Kidney (tissue), 13 donors: ENCODE measurements at regions not wholly inside any gene's neighbourhood (a gene's known extent, or its start where the extent isn't known, plus 50 kb on each side); places are given as distances from the start of the nearest gene placed in this dataset.
A peak's percentile ranks its signal among the peaks of the same experiment; 100 is the strongest.

ENCODE experiments used
- DNase-seq, 5 donors: peaks; one replicate each; pipeline ENCODE4 v3.0.0-alpha.2; 2013 to 2020
- FAIRE-seq: peaks from 2 replicates; lab custom pipeline; 2012; peaks lifted over from hg19 to GRCh38; lab: Jason Lieb, UNC
- H3K27ac ChIP-seq, 2 donors: one replicate each; pipeline ENCODE4 v1.7.0; 2013; ENCODE audit warnings: low read depth in 2 of 2, low read length in 2 of 2, inconsistent platforms in 1 of 2
- H3K27me3 ChIP-seq: one replicate; pipeline ENCODE4 v1.7.1; 2013; ENCODE audit warnings: low read length, inconsistent platforms; ENCODE audit not compliant: control insufficient read depth, insufficient read depth
- H3K36me3 ChIP-seq, 3 donors: one replicate each; pipeline versions ENCODE4 v1.7.0 to v1.7.1; 2013; ENCODE audit warnings: low read length in 3 of 3, control low read depth in 1 of 3, inconsistent platforms in 1 of 3; ENCODE audit not compliant: insufficient read depth in 3 of 3, control insufficient read depth in 2 of 3
- H3K4me1 ChIP-seq, 3 donors: one replicate each; pipeline versions ENCODE4 v1.7.0 to v1.7.1; 2013; ENCODE audit warnings: low read length in 3 of 3, inconsistent platforms in 1 of 3, low read depth in 1 of 3; ENCODE audit not compliant: control insufficient read depth in 2 of 3, insufficient read depth in 2 of 3
- H3K4me3 ChIP-seq, 3 donors: one replicate each; pipeline versions ENCODE4 v1.7.0 to v1.8.1; 2013; ENCODE audit warnings: low read length in 3 of 3, control low read depth in 1 of 3, inconsistent platforms in 1 of 3
- H3K9ac ChIP-seq, 3 donors: one replicate each; pipeline versions ENCODE4 v1.7.0 to v1.7.1; 2013; ENCODE audit warnings: low read length in 3 of 3, control low read depth in 1 of 3, inconsistent platforms in 1 of 3
- H3K9me3 ChIP-seq, 3 donors: one replicate each; pipeline versions ENCODE4 v1.7.0 to v1.7.1; 2013; ENCODE audit warnings: low read length in 3 of 3, control low read depth in 1 of 3, inconsistent platforms in 1 of 3; ENCODE audit not compliant: control insufficient read depth in 2 of 3, insufficient read depth in 1 of 3
- intact Hi-C: fragments of 100-400 bp; cut with DNase I; formaldehyde crosslinking; loops from one replicate; pipeline ENCODE4 v1.11.1; 2022
- TF ChIP-seq, protein P1 (sequence below): IDR thresholded peaks from 3 replicates; pipeline ENCODE4 v1.5.1; 2012; ENCODE audit warnings: mild to moderate bottlenecking, moderate library complexity, borderline replicate concordance; ENCODE audit not compliant: insufficient read depth; ENCODE audit errors: extremely low read depth
- donor health status: control.
- donor health status: control.
- donor health status: control.
- donor health status: control.
- donor health status: control.
- donor health status: DM: yes; HTN: yes; CAD: no.
- donor health status: Normal renal cell carcinoma (clear cell type).

DNA sequence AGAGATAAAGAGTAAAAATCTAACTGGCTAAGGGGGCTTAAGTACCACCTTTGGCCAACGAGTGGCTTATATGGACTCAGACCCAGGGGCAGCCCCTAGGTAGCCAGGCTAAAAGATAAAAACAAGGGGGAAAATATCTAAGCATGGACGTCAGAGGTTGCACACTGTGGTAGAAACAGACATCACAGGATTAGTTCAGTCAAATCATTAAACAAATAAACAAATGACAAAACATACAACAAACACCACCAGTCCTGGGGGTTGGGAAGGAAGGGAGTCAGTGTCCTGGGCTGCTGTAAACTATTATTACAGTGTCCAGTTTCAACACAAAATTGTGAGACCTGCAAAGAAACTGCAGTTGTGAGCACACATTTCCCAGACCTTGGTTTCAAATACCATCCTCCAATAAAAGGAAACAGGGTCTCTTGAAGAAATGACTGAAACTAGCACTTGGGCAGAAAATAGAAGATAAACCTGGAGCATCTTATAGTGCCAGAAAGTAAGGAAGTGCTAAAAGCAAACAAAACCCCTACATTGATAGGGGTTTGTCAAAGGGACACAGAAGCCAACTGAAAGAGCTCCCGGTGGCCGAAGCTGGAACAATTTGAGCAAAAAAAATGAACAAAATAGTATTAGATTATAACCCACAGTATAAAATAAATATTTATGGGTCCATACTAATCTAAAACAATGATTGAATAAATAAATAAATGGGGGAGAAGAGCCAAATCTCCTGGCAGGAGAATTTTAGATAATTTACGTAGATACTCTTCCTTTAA is 154.8 kb upstream of the KLF7 start:
- DNase-seq (peak in 2 of 5 donors; percentile 33 to 36), FAIRE-seq (no peak)
- Histone ChIP-seq H3K4me1 (no peaks in the 10 kb centered on the region), H3K36me3 (no peaks in the 10 kb centered on the region), H3K9me3 (no peaks in the 10 kb centered on the region), H3K4me3 (no peak overlapping the region), H3K9ac (no peak overlapping the region), H3K27ac (no peak overlapping the region), H3K27me3 (no peaks in the 10 kb centered on the region)
- TF ChIP-seq, protein P1, sequence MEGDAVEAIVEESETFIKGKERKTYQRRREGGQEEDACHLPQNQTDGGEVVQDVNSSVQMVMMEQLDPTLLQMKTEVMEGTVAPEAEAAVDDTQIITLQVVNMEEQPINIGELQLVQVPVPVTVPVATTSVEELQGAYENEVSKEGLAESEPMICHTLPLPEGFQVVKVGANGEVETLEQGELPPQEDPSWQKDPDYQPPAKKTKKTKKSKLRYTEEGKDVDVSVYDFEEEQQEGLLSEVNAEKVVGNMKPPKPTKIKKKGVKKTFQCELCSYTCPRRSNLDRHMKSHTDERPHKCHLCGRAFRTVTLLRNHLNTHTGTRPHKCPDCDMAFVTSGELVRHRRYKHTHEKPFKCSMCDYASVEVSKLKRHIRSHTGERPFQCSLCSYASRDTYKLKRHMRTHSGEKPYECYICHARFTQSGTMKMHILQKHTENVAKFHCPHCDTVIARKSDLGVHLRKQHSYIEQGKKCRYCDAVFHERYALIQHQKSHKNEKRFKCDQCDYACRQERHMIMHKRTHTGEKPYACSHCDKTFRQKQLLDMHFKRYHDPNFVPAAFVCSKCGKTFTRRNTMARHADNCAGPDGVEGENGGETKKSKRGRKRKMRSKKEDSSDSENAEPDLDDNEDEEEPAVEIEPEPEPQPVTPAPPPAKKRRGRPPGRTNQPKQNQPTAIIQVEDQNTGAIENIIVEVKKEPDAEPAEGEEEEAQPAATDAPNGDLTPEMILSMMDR = no peak
- intact Hi-C loops = no loop called here

DNA sequence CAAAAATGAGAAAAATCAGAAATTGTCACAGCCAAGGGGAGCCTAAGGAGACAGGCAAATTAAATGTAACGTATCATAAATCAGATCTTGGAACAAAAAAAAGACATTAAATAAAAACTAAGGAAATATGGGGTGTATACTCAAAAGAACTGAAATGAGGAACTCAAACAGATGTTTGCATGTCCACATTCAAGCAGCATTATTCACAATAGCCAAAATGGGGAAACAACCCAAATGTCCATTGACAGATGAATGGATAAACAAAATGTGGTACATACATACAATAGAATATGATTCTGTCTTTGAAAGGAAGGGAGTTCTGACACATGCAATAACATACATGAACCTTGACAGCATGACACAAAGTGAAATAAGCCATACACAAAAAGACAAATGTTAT is 155.8 kb upstream of the KLF7 start:
- no peak overlapping the region for H3K27ac ChIP-seq
- TF ChIP-seq, protein P1 = no peak
- H3K9me3 ChIP-seq = no peaks in the 10 kb centered on the region
- no peaks in the 10 kb centered on the region for H3K36me3 ChIP-seq
- DNase-seq (no peak), FAIRE-seq (no peak)
- H3K4me3 ChIP-seq = no peak overlapping the region
- intact Hi-C loops = no loop called here
- H3K4me1 ChIP-seq = no peaks in the 10 kb centered on the region
- H3K9ac ChIP-seq = no peak overlapping the region
- H3K27me3 ChIP-seq = no peaks in the 10 kb centered on the region

DNA sequence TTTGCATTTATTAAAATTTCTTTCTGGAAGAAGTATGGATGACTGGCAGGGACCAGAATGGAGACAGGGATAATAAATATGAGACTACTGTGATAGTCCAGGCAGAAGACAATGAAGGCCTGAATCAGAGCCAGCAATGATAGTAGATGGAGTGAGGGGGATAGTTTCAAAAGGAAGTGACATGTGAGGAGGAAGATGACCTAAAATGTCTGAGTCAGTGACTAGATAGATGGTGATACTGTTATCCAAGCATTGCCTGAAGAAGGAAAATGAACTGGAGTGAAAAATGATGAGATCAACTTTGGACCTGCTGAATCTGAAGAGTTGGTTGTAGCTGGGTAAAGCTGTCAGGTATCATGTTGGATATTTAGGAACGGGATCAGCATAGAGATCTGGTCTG is 158.3 kb upstream of the KLF7 start:
- no peak for DNase-seq
- no peaks in the 10 kb centered on the region for H3K4me1 ChIP-seq
- H3K36me3 ChIP-seq = no peaks in the 10 kb centered on the region
- intact Hi-C loops = no loop called here
- TF ChIP-seq, protein P1 = no peak
- no peak for FAIRE-seq
- H3K9ac ChIP-seq = no peak overlapping the region
- no peaks in the 10 kb centered on the region for H3K27me3 ChIP-seq
- no peak overlapping the region for H3K4me3 ChIP-seq
- H3K27ac ChIP-seq = no peak overlapping the region
- H3K9me3 ChIP-seq = no peaks in the 10 kb centered on the region

DNA sequence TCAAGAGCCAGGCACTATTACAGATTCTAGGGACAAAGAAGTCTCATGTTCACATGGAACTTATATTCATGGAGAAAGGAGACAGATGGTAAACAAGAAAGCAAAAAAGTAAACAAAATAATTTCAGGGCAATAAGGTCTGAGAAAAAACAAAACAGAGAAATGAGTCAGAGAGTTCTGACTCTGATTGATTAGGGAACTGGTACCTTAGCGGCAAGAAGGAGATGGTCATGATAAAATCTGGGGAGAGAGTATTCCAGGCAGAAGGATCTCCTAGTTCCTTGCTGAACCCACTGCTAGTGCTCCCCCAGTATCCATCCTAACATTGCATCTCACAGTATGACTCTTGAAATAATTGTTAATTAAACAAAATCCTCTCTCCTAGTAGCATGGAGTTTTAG is 161.8 kb upstream of the KLF7 start:
- TF ChIP-seq, protein P1 = no peak
- H3K4me1 ChIP-seq = no peaks in the 10 kb centered on the region
- intact Hi-C loops = no loop called here
- no peak overlapping the region for H3K9ac ChIP-seq
- no peaks in the 10 kb centered on the region for H3K27me3 ChIP-seq
- H3K36me3 ChIP-seq = no peaks in the 10 kb centered on the region
- DNase-seq (no peak), FAIRE-seq (no peak)
- H3K4me3 ChIP-seq = no peak overlapping the region
- no peaks in the 10 kb centered on the region for H3K9me3 ChIP-seq
- H3K27ac ChIP-seq = no peak overlapping the region
